ENCODE measurements at regions not wholly inside any gene's neighbourhood (a gene's known extent, or its start where the extent isn't known, plus 50 kb on each side); places are given as distances from the start of the nearest gene placed in this dataset.

GRCh38 chrX:117335209-117335608 is 781.4 kb downstream of the KLHL13 start (continued):
- TF ChIP-seq ZNF282 (CRISPR knock-in tag; IDR thresholded peaks at IDR 0.05) (no peak), SP1 (CRISPR knock-in tag; IDR thresholded peaks at IDR 0.05) (no peak), EP400 (IDR thresholded peaks at IDR 0.05) (no peak), POLR2AphosphoS2 (IDR thresholded peaks at IDR 0.05; ENCODE audit: low read length) (no peak)
- TF ChIP-seq, protein P1, sequence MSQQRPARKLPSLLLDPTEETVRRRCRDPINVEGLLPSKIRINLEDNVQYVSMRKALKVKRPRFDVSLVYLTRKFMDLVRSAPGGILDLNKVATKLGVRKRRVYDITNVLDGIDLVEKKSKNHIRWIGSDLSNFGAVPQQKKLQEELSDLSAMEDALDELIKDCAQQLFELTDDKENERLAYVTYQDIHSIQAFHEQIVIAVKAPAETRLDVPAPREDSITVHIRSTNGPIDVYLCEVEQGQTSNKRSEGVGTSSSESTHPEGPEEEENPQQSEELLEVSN (IDR thresholded peaks at IDR 0.05; ENCODE audit: borderline replicate concordance in 1 of 2, extremely low read depth in 1 of 2, insufficient read depth in 1 of 2, insufficient read length in 1 of 2, low read depth in 1 of 2, low read length in 1 of 2, poor library complexity in 1 of 2, severe bottlenecking in 1 of 2) = no peak
- TF ChIP-seq, protein P2, sequence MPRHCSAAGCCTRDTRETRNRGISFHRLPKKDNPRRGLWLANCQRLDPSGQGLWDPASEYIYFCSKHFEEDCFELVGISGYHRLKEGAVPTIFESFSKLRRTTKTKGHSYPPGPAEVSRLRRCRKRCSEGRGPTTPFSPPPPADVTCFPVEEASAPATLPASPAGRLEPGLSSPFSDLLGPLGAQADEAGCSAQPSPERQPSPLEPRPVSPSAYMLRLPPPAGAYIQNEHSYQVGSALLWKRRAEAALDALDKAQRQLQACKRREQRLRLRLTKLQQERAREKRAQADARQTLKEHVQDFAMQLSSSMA (CRISPR knock-in tag; IDR thresholded peaks at IDR 0.05) = no peak

DNA sequence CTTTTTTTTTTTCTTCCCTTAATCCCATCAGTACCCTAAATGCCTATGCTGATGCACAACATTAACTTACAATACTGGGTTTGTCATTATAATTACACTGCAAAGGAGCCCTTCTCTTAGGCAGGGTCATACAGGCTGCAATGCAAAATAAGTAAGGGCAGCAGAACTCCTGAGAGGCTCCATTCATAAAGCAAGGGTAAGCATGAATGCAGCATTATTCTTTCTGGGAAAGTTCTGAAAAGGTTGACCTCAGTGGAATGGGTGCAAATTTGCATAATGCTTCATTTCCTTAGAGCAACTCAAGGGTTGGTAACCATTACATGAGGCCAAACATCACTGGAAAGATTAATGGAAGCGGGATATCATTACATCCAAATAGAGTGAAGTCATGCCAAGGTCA is 789.2 kb downstream of the KLHL13 start:
- intact Hi-C loops (cut with micrococcal nuclease) = no loop called here
- no peak for DNase-seq (ENCODE audit: extremely low read depth in 1 of 4, low spot score in 3 of 4)
- Histone ChIP-seq H2AFZ (ENCODE audit: low read depth, low read length) (no peak overlapping the region), H3K9me1 (ENCODE audit: control insufficient read depth, insufficient read depth, low read length) (no peaks in the 10 kb centered on the region), H3K9ac (ENCODE audit: insufficient read depth in 1 of 2, low read depth in 2 of 2, low read length in 2 of 2) (no peak overlapping the region), H3K79me2 (ENCODE audit: control insufficient read depth, insufficient read depth, low read length) (no peaks in the 10 kb centered on the region), H4K20me1 (replicated peaks; ENCODE audit: control insufficient read depth, insufficient read depth, low read length) (no peaks in the 10 kb centered on the region), H3K4me1 (replicated peaks in 1 of 2; ENCODE audit: control insufficient read depth in 2 of 2, insufficient read depth in 2 of 2, low read length in 2 of 2) (no peaks in the 10 kb centered on the region), H3K27ac (ENCODE audit: extremely low read depth, low read depth, low read length) (no peak overlapping the region), H3K36me3 (ENCODE audit: control insufficient read depth, insufficient read depth, low read length) (no peaks in the 10 kb centered on the region), H3K4me2 (ENCODE audit: insufficient read depth, low read length) (no peak overlapping the region), H3K9me3 (replicated peaks; ENCODE audit: control insufficient read depth, insufficient read depth, low read depth, low read length) (no peaks in the 10 kb centered on the region), H3K4me3 (no peak overlapping the region), H3K27me3 (ENCODE audit: control insufficient read depth in 2 of 2, insufficient read depth in 2 of 2, low read length in 2 of 2) (no peaks in the 10 kb centered on the region)
- ChIA-PET POLR2A (no interaction called here), CTCF (ENCODE audit: low intra/inter-chr PET ratio) (no interaction called here)
- ATAC-seq = no peak
- 0% methylated on average over 1 of the region's 1 CpG for WGBS (ENCODE audit: insufficient coverage, low coverage, missing lambda C conversion rate)
- no TSS peak for BruUV-seq (replicated peaks)
- in situ Hi-C loops (cut with MboI) = no loop called here
- TF ChIP-seq MAFK (IDR thresholded peaks at IDR 0.05; ENCODE audit: low read length) = no peak
- FAIRE-seq = no peak
